Neural cell (in vitro differentiated cells): ENCODE measurements at regions not wholly inside any gene's neighbourhood (a gene's known extent, or its start where the extent isn't known, plus 50 kb on each side); places are given as distances from the start of the nearest gene placed in this dataset.

Source experiments
- CTCF ChIP-seq: fragments of 450-650 bp; IDR thresholded peaks from 2 replicates; pipeline ENCODE4 v1.5.1; 2014; ENCODE audit warnings: antibody characterized with exemption, mild to moderate bottlenecking, moderate library complexity; ENCODE audit not compliant: poor library complexity, severe bottlenecking
- EP300 ChIP-seq: fragments of 450-650 bp; conservative IDR thresholded peaks from 2 replicates; pipeline ENCODE4 v1.6.1; 2014; ENCODE audit warnings: antibody characterized with exemption, mild to moderate bottlenecking, moderate library complexity; ENCODE audit not compliant: poor library complexity, severe bottlenecking
- EZH2 ChIP-seq: fragments of 200-600, 300-800 bp; shearing (Covaris generic), sonication (generic); IDR thresholded peaks from 2 replicates; pipeline ENCODE4 v1.6.1; 2014; ENCODE audit warnings: antibody characterized with exemption, low read length, borderline replicate concordance, mild to moderate bottlenecking; ENCODE audit not compliant: insufficient read depth, poor library complexity, severe bottlenecking
- RAD21 ChIP-seq: fragments of 450-650 bp; conservative IDR thresholded peaks from 2 replicates; pipeline ENCODE4 v1.6.1; 2014; ENCODE audit warnings: antibody characterized with exemption, mild to moderate bottlenecking, moderate library complexity
- REST ChIP-seq: IDR thresholded peaks from 2 replicates; pipeline ENCODE4 v1.6.1; 2012; ENCODE audit warnings: borderline replicate concordance
- SMC3 ChIP-seq: fragments of 450-650 bp; conservative IDR thresholded peaks from 2 replicates; pipeline ENCODE4 v1.6.1; 2014; ENCODE audit warnings: antibody characterized with exemption, mild to moderate bottlenecking, moderate library complexity; ENCODE audit not compliant: poor library complexity
- TAF1 ChIP-seq: IDR thresholded peaks from 2 replicates; pipeline ENCODE4 v1.6.1; 2012; ENCODE audit warnings: low read depth

- TF ChIP-seq CTCF (no peak), RAD21 (no peak), EP300 (no peak), TAF1 (no peak), REST (no peak), EZH2 (no peak), SMC3 (no peak)
Measured at GRCh38 chr2:199603721-199604291, 146.1 kb upstream of the SATB2 start.
